MM.1S (cell line): ENCODE measurements at regions not wholly inside any gene's neighbourhood (a gene's known extent, or its start where the extent isn't known, plus 50 kb on each side); places are given as distances from the start of the nearest gene placed in this dataset.

Experiments used
- EZH2phosphoT487 ChIP-seq: fragments of 300-600 bp; sonication (generic); IDR thresholded peaks from 2 replicates; pipeline ENCODE4 v1.6.1; 2018; ENCODE audit warnings: antibody characterized with exemption, low read length
- TF ChIP-seq, protein P1 (sequence below): fragments of 300-600 bp; sonication (generic); IDR thresholded peaks from 2 replicates; pipeline ENCODE4 v1.5.1; 2016; ENCODE audit warnings: antibody characterized with exemption, low read length, mixed read lengths

DNA sequence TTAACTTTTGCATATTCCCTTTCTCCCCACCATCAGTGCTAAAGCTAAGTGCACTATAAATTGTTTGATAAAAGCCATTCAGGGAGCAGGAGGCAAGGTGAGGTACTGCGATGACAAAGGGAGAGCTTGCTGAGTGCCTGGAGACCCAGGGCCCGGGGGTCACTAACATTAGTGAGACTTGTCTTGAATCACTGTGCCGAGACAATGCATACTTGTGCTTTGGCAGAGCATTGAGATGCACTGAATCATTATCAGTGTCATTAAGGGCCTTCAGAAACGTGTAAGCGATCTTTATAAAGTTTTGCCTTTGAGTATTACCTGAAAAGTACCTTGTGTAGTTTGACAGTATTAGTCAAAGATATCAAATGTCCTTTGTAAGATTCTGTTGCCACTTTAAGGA is 447.5 kb downstream of the PCNX1 start:
- no peak for TF ChIP-seq EZH2phosphoT487
- TF ChIP-seq, protein P1, sequence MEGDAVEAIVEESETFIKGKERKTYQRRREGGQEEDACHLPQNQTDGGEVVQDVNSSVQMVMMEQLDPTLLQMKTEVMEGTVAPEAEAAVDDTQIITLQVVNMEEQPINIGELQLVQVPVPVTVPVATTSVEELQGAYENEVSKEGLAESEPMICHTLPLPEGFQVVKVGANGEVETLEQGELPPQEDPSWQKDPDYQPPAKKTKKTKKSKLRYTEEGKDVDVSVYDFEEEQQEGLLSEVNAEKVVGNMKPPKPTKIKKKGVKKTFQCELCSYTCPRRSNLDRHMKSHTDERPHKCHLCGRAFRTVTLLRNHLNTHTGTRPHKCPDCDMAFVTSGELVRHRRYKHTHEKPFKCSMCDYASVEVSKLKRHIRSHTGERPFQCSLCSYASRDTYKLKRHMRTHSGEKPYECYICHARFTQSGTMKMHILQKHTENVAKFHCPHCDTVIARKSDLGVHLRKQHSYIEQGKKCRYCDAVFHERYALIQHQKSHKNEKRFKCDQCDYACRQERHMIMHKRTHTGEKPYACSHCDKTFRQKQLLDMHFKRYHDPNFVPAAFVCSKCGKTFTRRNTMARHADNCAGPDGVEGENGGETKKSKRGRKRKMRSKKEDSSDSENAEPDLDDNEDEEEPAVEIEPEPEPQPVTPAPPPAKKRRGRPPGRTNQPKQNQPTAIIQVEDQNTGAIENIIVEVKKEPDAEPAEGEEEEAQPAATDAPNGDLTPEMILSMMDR = no peak
